B cell (primary cell): ENCODE measurements at regions not wholly inside any gene's neighbourhood (a gene's known extent, or its start where the extent isn't known, plus 50 kb on each side); places are given as distances from the start of the nearest gene placed in this dataset.

Source experiments
- ATAC-seq: fragments of 200-7000 bp; cut with Tn5 transposase; one replicate; pipeline ENCODE4 v1.10.0; 2021; ENCODE audit warnings: low read depth, mild to moderate bottlenecking, moderate number of reproducible peaks, moderate library complexity
- CTCF ChIA-PET: fragments of 350-600 bp; sonication (Branson Sonifier 250); formaldehyde crosslinking; loops from one replicate; lab custom pipeline; 2021; ENCODE audit warnings: antibody characterized with exemption, inconsistent platforms; lab: Charles Lee
- POLR2A ChIA-PET: fragments of 350-600 bp; sonication (Branson Sonifier 250); formaldehyde crosslinking; loops from one replicate; lab custom pipeline; 2021; ENCODE audit warnings: antibody characterized with exemption; lab: Charles Lee
- DNase-seq: peaks from one replicate; pipeline ENCODE4 v3.0.0; 2013
- H2AFZ ChIP-seq: 2 replicates; pipeline ENCODE4 v1.6.1; 2012; ENCODE audit warnings: mild to moderate bottlenecking, low read depth, low read length; ENCODE audit not compliant: insufficient read depth, poor library complexity, severe bottlenecking
- H3K27ac ChIP-seq, 2 donors: 1 replicate in 1 of 2; 2 replicates in 1 of 2; pipeline ENCODE4 v1.5.1; 2012 to 2013; ENCODE audit warnings: low read length in 2 of 2, mild to moderate bottlenecking in 2 of 2, moderate library complexity in 1 of 2
- H3K27me3 ChIP-seq, 4 experiments: fragments of 200-600 bp in 1 of 4; sonication (generic) in 1 of 4; replicated peaks in 1 of 4; 1 replicate in 2 of 4; 2 replicates in 2 of 4; pipeline versions ENCODE4 v1.6.1 to v1.7.0; 2013 to 2016; ENCODE audit warnings: low read length in 3 of 4, mild to moderate bottlenecking in 2 of 4, mixed read lengths in 1 of 4, moderate library complexity in 1 of 4; ENCODE audit not compliant: insufficient read depth in 4 of 4, control insufficient read depth in 3 of 4; ENCODE audit errors: control extremely low read depth in 1 of 4
- H3K36me3 ChIP-seq, 2 experiments: replicated peaks in 1 of 2; 1 replicate in 1 of 2; 2 replicates in 1 of 2; pipeline versions ENCODE4 v1.6.1 to v1.7.1; 2013; ENCODE audit warnings: low read length in 1 of 2; ENCODE audit not compliant: insufficient read depth in 2 of 2, control insufficient read depth in 1 of 2; ENCODE audit errors: control extremely low read depth in 1 of 2, extremely low read depth in 1 of 2
- H3K4me1 ChIP-seq, 2 donors: fragments of 200-600 bp in 1 of 2; sonication (generic) in 1 of 2; 1 replicate in 1 of 2; 2 replicates in 1 of 2; pipeline versions ENCODE4 v1.5.1 to v1.6.1; 2013 to 2017; ENCODE audit warnings: low read length in 2 of 2; ENCODE audit not compliant: control insufficient read depth in 2 of 2, insufficient read depth in 2 of 2
- H3K4me2 ChIP-seq: replicated peaks from 2 replicates; pipeline ENCODE3; 2012; ENCODE audit warnings: mild to moderate bottlenecking, low read depth, low read length; ENCODE audit not compliant: poor library complexity, severe bottlenecking
- H3K4me3 ChIP-seq, 5 experiments: fragments of 200-600 bp in 1 of 5; sonication (generic) in 1 of 5; 1 replicate in 3 of 5; 2 replicates in 2 of 5; pipeline versions ENCODE4 v1.5.1 to v1.7.0; 2011 to 2016; ENCODE audit warnings: low read length in 4 of 5, mild to moderate bottlenecking in 4 of 5, low read depth in 2 of 5, control low read depth in 1 of 5, moderate library complexity in 1 of 5; ENCODE audit not compliant: insufficient read depth in 1 of 5; ENCODE audit errors: control extremely low read depth in 1 of 5, extremely low read depth in 1 of 5
- H3K79me2 ChIP-seq: fragments of 200-600 bp; sonication (generic); one replicate; pipeline ENCODE4 v1.6.0; 2016; ENCODE audit warnings: low read length; ENCODE audit not compliant: control insufficient read depth, insufficient read depth
- H3K9ac ChIP-seq: fragments of 200-600 bp; sonication (generic); 2 replicates; pipeline ENCODE4 v1.6.1; 2017; ENCODE audit warnings: mild to moderate bottlenecking, low read length, moderate library complexity
- H3K9me3 ChIP-seq, 3 donors: one replicate each; pipeline versions ENCODE4 v1.6.1 to v1.7.1; 2013; ENCODE audit warnings: low read length in 2 of 3; ENCODE audit not compliant: control insufficient read depth in 2 of 3, insufficient read depth in 1 of 3; ENCODE audit errors: control extremely low read depth in 1 of 3
- H4K20me1 ChIP-seq: 2 replicates; pipeline ENCODE4 v1.6.0; 2012; ENCODE audit warnings: mild to moderate bottlenecking, low read length; ENCODE audit not compliant: insufficient read depth, control insufficient read depth, poor library complexity, severe bottlenecking
- H3K27ac Mint-ChIP-seq: one replicate; pipeline ENCODE4 v1.8.0; 2021; ENCODE audit warnings: mixed read lengths
- H3K27me3 Mint-ChIP-seq: one replicate; pipeline ENCODE4 v1.8.0; 2021; ENCODE audit warnings: mixed read lengths
- H3K4me1 Mint-ChIP-seq: one replicate; pipeline ENCODE4 v1.8.0; 2021; ENCODE audit warnings: mixed read lengths
- H3K4me3 Mint-ChIP-seq: one replicate; pipeline ENCODE4 v1.8.0; 2021; ENCODE audit warnings: mixed read lengths
- H3K9me3 Mint-ChIP-seq: one replicate; pipeline ENCODE4 v1.8.0; 2022; ENCODE audit warnings: mixed read lengths; ENCODE audit not compliant: insufficient read depth
- CTCF ChIP-seq: fragments of 200-600 bp; IDR thresholded peaks from one replicate; pipeline ENCODE4 v1.8.0; 2022; ENCODE audit warnings: antibody characterized with exemption, mild to moderate bottlenecking
- EZH2 ChIP-seq: IDR thresholded peaks from 2 replicates; pipeline ENCODE4 v1.6.1; 2012; ENCODE audit warnings: borderline replicate concordance, low read depth, mild to moderate bottlenecking, moderate library complexity, low read length; ENCODE audit not compliant: insufficient read depth, poor library complexity, severe bottlenecking
- WGBS: methylation state at CpG from one replicate; pipeline ENCODE4 v1.1.5; 2013; ENCODE audit warnings: missing lambda C conversion rate; ENCODE audit not compliant: insufficient coverage; 5-methylcytosine and 5-hydroxymethylcytosine counted together
- intact Hi-C: fragments of 100-400 bp; cut with micrococcal nuclease; formaldehyde crosslinking; loops from one replicate; pipeline ENCODE4 v1.10.0; 2022

- Mint-ChIP-seq H3K4me1 (no peaks in the 10 kb centered on the region), H3K27ac (no peak overlapping the region), H3K27me3 (no peaks in the 10 kb centered on the region), H3K4me3 (no peak overlapping the region), H3K9me3 (no peaks in the 10 kb centered on the region)
- peaks cover 0 to 2% (median 0%) of the 10 kb centered on the region in 3 donors for H3K9me3 ChIP-seq
- no peak overlapping the region for H3K27ac ChIP-seq
- H3K4me2 ChIP-seq: no peak overlapping the region
- no peaks in the 10 kb centered on the region for H3K36me3 ChIP-seq
- H4K20me1 ChIP-seq: no peaks in the 10 kb centered on the region
- 74% methylated on average over 11 of the region's 13 CpGs for WGBS
- ATAC-seq (no peak), DNase-seq (no peak)
- H3K9ac ChIP-seq: no peak overlapping the region
- no peak overlapping the region for H2AFZ ChIP-seq
- ChIA-PET POLR2A (no interaction called here), CTCF (no interaction called here)
- no peaks in the 10 kb centered on the region for H3K4me1 ChIP-seq
- TF ChIP-seq CTCF (no peak), EZH2 (no peak)
- no peak overlapping the region for H3K4me3 ChIP-seq
- H3K79me2 ChIP-seq: no peaks in the 10 kb centered on the region
- intact Hi-C loops: no loop called here
- peaks cover 0 to 5% (median 0%) of the 10 kb centered on the region in 4 experiments for H3K27me3 ChIP-seq
These were observed 55.0 kb downstream of the FOXA2 start for GRCh38 chr20:22529150-22530019.

GRCh38 chr20:22526512-22527012 is 57.8 kb downstream of the FOXA2 start:
- peaks cover 4% of the 10 kb centered on the region for H3K27me3 Mint-ChIP-seq
- no CpG with 5 or more reads among the region's 3 CpGs for WGBS
- peaks cover 0 to 5% (median 0%) of the 10 kb centered on the region in 4 experiments for H3K27me3 ChIP-seq
- H3K9ac ChIP-seq: no peak overlapping the region
- no peak overlapping the region for H3K4me3 Mint-ChIP-seq
- H3K79me2 ChIP-seq: no peaks in the 10 kb centered on the region
- H3K9me3 Mint-ChIP-seq: no peaks in the 10 kb centered on the region
- ChIA-PET POLR2A (no interaction called here), CTCF (no interaction called here)
- DNase-seq (no peak), ATAC-seq (no peak)
- H3K4me3 ChIP-seq: no peak overlapping the region
- no peak overlapping the region for H3K4me2 ChIP-seq
- H2AFZ ChIP-seq: no peak overlapping the region
- H3K4me1 ChIP-seq: no peaks in the 10 kb centered on the region
- H3K27ac Mint-ChIP-seq: no peak overlapping the region
- TF ChIP-seq CTCF (no peak), EZH2 (no peak)
- peaks cover 0 to 6% (median 0%) of the 10 kb centered on the region in 3 donors for H3K9me3 ChIP-seq
- intact Hi-C loops: no loop called here
- H3K36me3 ChIP-seq: no peaks in the 10 kb centered on the region
- H4K20me1 ChIP-seq: no peaks in the 10 kb centered on the region
- H3K27ac ChIP-seq: no peak overlapping the region
- H3K4me1 Mint-ChIP-seq: no peaks in the 10 kb centered on the region
